HepG2 (cell line): ENCODE measurements at regions not wholly inside any gene's neighbourhood (a gene's known extent, or its start where the extent isn't known, plus 50 kb on each side); places are given as distances from the start of the nearest gene placed in this dataset.

Source experiments
- ATAC-seq: fragments of 200-7000 bp; cut with Tn5 transposase; 3 replicates; pipeline ENCODE4 v1.9.1; 2020; ENCODE audit warnings: mild to moderate bottlenecking, moderate library complexity
- BruUV-seq: library from RNA; stranded (reverse); fragments of 400-500 nt; replicated peaks from 2 replicates; lab custom pipeline; 2021; lab: Mats Ljungman, UMichigan
- CTCF ChIA-PET: fragments of 300-600 bp; formaldehyde crosslinking; extraction: SDS; loops from one replicate; lab custom pipeline; 2021; ENCODE audit warnings: low total read pairs, inconsistent platforms, low intra/inter-chr PET ratio; lab: Yijun Ruan, JAX
- POLR2A ChIA-PET: fragments of 350-600 bp; sonication (Branson Sonifier 250); formaldehyde crosslinking; loops from one replicate; lab custom pipeline; 2020; ENCODE audit warnings: antibody characterized with exemption, inconsistent platforms; lab: Yijun Ruan, JAX
- DNase-seq: peaks from one replicate; pipeline ENCODE4 v3.0.0-alpha.2; 2015; ENCODE audit warnings: low spot score
- FAIRE-seq: peaks from 3 replicates; lab custom pipeline; 2011; peaks lifted over from hg19 to GRCh38; lab: Jason Lieb, UNC
- H2AFZ ChIP-seq: one replicate; pipeline ENCODE4 v1.6.1; 2011; ENCODE audit warnings: low read length, inconsistent platforms
- H3K27ac ChIP-seq: fragments of 300-600 bp; 3 replicates; pipeline ENCODE4 v1.8.0; 2011; ENCODE audit warnings: mixed run types, mild to moderate bottlenecking, mixed read lengths, low read length, inconsistent platforms; ENCODE audit not compliant: insufficient read depth; ENCODE audit errors: extremely low read length
- H3K27me3 ChIP-seq, 2 experiments: fragments of 200-600 bp in 1 of 2; 2 replicates in 1 of 2; 3 replicates in 1 of 2; pipeline versions ENCODE4 v1.6.0 to v1.8.0; 2011; ENCODE audit warnings: low read length in 2 of 2, mild to moderate bottlenecking in 2 of 2, moderate library complexity in 2 of 2, inconsistent platforms in 1 of 2; ENCODE audit not compliant: insufficient read depth in 2 of 2, control insufficient read depth in 1 of 2
- H3K36me3 ChIP-seq, 2 experiments: fragments of 200-600 bp in 1 of 2; replicated peaks in 1 of 2; 2 replicates in 1 of 2; 3 replicates in 1 of 2; pipeline versions ENCODE4 v1.5.1 to v1.8.0; 2011; ENCODE audit warnings: low read length in 2 of 2, inconsistent platforms in 1 of 2; ENCODE audit not compliant: insufficient read depth in 2 of 2, control insufficient read depth in 1 of 2
- H3K4me1 ChIP-seq: 2 replicates; pipeline ENCODE4 v1.5.1; 2012; ENCODE audit warnings: low read length, inconsistent platforms; ENCODE audit not compliant: insufficient read depth
- H3K4me2 ChIP-seq: 2 replicates; pipeline ENCODE4 v1.6.0; 2011; ENCODE audit warnings: low read depth, low read length, inconsistent platforms
- H3K4me3 ChIP-seq, 3 experiments: fragments of 200-600 bp in 1 of 3; sonication (generic), shearing (Covaris generic) in 1 of 3; replicated peaks in 1 of 3; 2 replicates each; pipeline ENCODE4 v1.5.1; 2011 to 2016; ENCODE audit warnings: low read length in 3 of 3, inconsistent platforms in 2 of 3, low read depth in 2 of 3, mild to moderate bottlenecking in 2 of 3, control low read depth in 1 of 3, mixed read lengths in 1 of 3; ENCODE audit not compliant: insufficient read depth in 1 of 3
- H3K79me2 ChIP-seq: one replicate; pipeline ENCODE4 v1.6.1; 2011; ENCODE audit warnings: low read length, inconsistent platforms; ENCODE audit not compliant: insufficient read depth
- H3K9ac ChIP-seq: 2 replicates; pipeline ENCODE4 v1.6.0; 2011; ENCODE audit warnings: mild to moderate bottlenecking, low read depth, low read length, inconsistent platforms; ENCODE audit not compliant: insufficient read depth
- H3K9me3 ChIP-seq: 2 replicates; pipeline ENCODE4 v1.5.1; 2012; ENCODE audit warnings: mild to moderate bottlenecking, low read length
- H4K20me1 ChIP-seq: 2 replicates; pipeline ENCODE4 v1.6.0; 2011; ENCODE audit warnings: inconsistent platforms, mild to moderate bottlenecking, low read length, moderate library complexity; ENCODE audit not compliant: insufficient read depth
- ARID3A ChIP-seq: IDR thresholded peaks from 2 replicates; pipeline ENCODE4 v1.6.1; 2012; ENCODE audit warnings: low read depth, low read length, improper control_type of control experiment
- JDP2 ChIP-seq: sonication (generic); formaldehyde crosslinking; IDR thresholded peaks from 2 replicates; pipeline ENCODE4 v1.8.1; 2022; ENCODE audit warnings: missing genetic modification reagents, borderline replicate concordance
- ZBTB37 ChIP-seq: sonication (generic); formaldehyde crosslinking; IDR thresholded peaks from 2 replicates; pipeline ENCODE4 v1.4.0; 2020; ENCODE audit warnings: mild to moderate bottlenecking, missing genetic modification reagents
- ZNF224 ChIP-seq: sonication (generic); formaldehyde crosslinking; IDR thresholded peaks from 2 replicates; pipeline ENCODE4 v1.5.0; 2020; ENCODE audit warnings: mild to moderate bottlenecking, missing genetic modification reagents
- ZNF543 ChIP-seq: sonication (generic); formaldehyde crosslinking; IDR thresholded peaks from 2 replicates; pipeline ENCODE4 v1.4.0; 2020; ENCODE audit warnings: mild to moderate bottlenecking, missing genetic modification reagents
- ZNF781 ChIP-seq: sonication (generic); formaldehyde crosslinking; IDR thresholded peaks from 2 replicates; pipeline ENCODE4 v1.5.1; 2020; ENCODE audit warnings: borderline replicate concordance, mild to moderate bottlenecking, missing genetic modification reagents; ENCODE audit errors: not compliant biosample characterization
- WGBS: methylation state at CpG from one replicate; pipeline ENCODE4 v1.1.6; 2017; ENCODE audit warnings: low lambda C conversion rate; 5-methylcytosine and 5-hydroxymethylcytosine counted together
- in situ Hi-C: cut with HindIII; loops from 2 replicates; pipeline ENCODE4 v1.10.0; 2017; ENCODE audit warnings: low pct_unique_long_range_greater_than_20kb; ENCODE audit not compliant: extremely low pct_ligation_motif_present
- intact Hi-C: fragments of 100-400 bp; cut with micrococcal nuclease; formaldehyde crosslinking; loops from one replicate; pipeline ENCODE4 v1.10.0; 2022; ENCODE audit not compliant: unreplicated experiment

GRCh38 chr12:100720016-100720654, 74.4 kb upstream of the ANO4 start:
- H3K27ac ChIP-seq: no peak overlapping the region
- FAIRE-seq (no peak), ATAC-seq (no peak), DNase-seq (no peak)
- intact Hi-C loops (no loop called here), in situ Hi-C loops (no loop called here)
- peaks cover 5 to 44% of the 10 kb centered on the region in 2 experiments; a peak in 3 of 5 replicates for H3K27me3 ChIP-seq
- no peak for TF ChIP-seq ARID3A
- no peak for TF ChIP-seq ZBTB37 (CRISPR knock-in tag)
- TF ChIP-seq ZNF781 (CRISPR knock-in tag): no peak
- TF ChIP-seq ZNF224: no peak
- no peak for TF ChIP-seq JDP2 (CRISPR knock-in tag)
- no peak for TF ChIP-seq ZNF543 (CRISPR knock-in tag)
- ChIA-PET POLR2A (no interaction called here), CTCF (no interaction called here)
- no peaks in the 10 kb centered on the region for H3K36me3 ChIP-seq
- no peaks in the 10 kb centered on the region for H3K4me1 ChIP-seq
- no TSS peak for BruUV-seq
- H3K9ac ChIP-seq: no peak overlapping the region
- H3K4me2 ChIP-seq: no peak overlapping the region
- no peak overlapping the region for H3K4me3 ChIP-seq
- 27% methylated on average over 4 of the region's 4 CpGs for WGBS
- no peaks in the 10 kb centered on the region for H3K9me3 ChIP-seq
- H2AFZ ChIP-seq: no peak overlapping the region
- H3K79me2 ChIP-seq: no peaks in the 10 kb centered on the region
- no peaks in the 10 kb centered on the region for H4K20me1 ChIP-seq
